CD14-positive monocyte (primary cell): ENCODE measurements at regions not wholly inside any gene's neighbourhood (a gene's known extent, or its start where the extent isn't known, plus 50 kb on each side); places are given as distances from the start of the nearest gene placed in this dataset.

Experiments
- DNase-seq, 3 donors: peaks; one replicate each; pipeline ENCODE4 v3.0.0-alpha.2; 2011 to 2022
- H2AFZ ChIP-seq: 2 replicates; pipeline ENCODE4 v1.6.0; 2012; ENCODE audit warnings: mild to moderate bottlenecking, low read depth, low read length, inconsistent platforms; ENCODE audit not compliant: insufficient read depth, poor library complexity, severe bottlenecking
- H3K27ac ChIP-seq, 2 donors: 1 replicate in 1 of 2; 2 replicates in 1 of 2; pipeline ENCODE4 v1.5.1; 2012 to 2013; ENCODE audit warnings: low read length in 2 of 2, control low read depth in 1 of 2, inconsistent platforms in 1 of 2, low read depth in 1 of 2, mild to moderate bottlenecking in 1 of 2
- H3K27me3 ChIP-seq, 2 donors: one replicate each; pipeline versions ENCODE4 v1.6.0 to v1.6.1; 2011 to 2013; ENCODE audit warnings: low read length in 2 of 2; ENCODE audit not compliant: control insufficient read depth in 2 of 2, insufficient read depth in 2 of 2
- H3K36me3 ChIP-seq, 2 donors: replicated peaks in 1 of 2; 1 replicate in 1 of 2; 2 replicates in 1 of 2; pipeline versions ENCODE4 v1.5.1 to v1.6.1; 2012 to 2013; ENCODE audit warnings: low read length in 2 of 2, control low read depth in 1 of 2, inconsistent platforms in 1 of 2, mild to moderate bottlenecking in 1 of 2; ENCODE audit not compliant: insufficient read depth in 2 of 2, control insufficient read depth in 1 of 2
- H3K4me1 ChIP-seq, 2 donors: 1 replicate in 1 of 2; 2 replicates in 1 of 2; pipeline versions ENCODE4 v1.5.1 to v1.6.1; 2012 to 2013; ENCODE audit warnings: low read length in 2 of 2, control low read depth in 1 of 2, inconsistent platforms in 1 of 2, mild to moderate bottlenecking in 1 of 2, moderate library complexity in 1 of 2; ENCODE audit not compliant: insufficient read depth in 2 of 2, control insufficient read depth in 1 of 2
- H3K4me2 ChIP-seq: replicated peaks from 2 replicates; pipeline ENCODE3; 2012; ENCODE audit warnings: low read length, moderate library complexity, mild to moderate bottlenecking; ENCODE audit not compliant: poor library complexity, severe bottlenecking; ENCODE audit errors: extremely low read depth
- H3K4me3 ChIP-seq, 3 experiments: fragments of 200-600 bp in 1 of 3; sonication (generic) in 1 of 3; replicated peaks in 1 of 3; 1 replicate in 2 of 3; 2 replicates in 1 of 3; pipeline ENCODE4 v1.5.1; 2011 to 2013; ENCODE audit warnings: low read length in 3 of 3, mild to moderate bottlenecking in 3 of 3, control low read depth in 2 of 3, low read depth in 2 of 3, inconsistent platforms in 1 of 3, moderate library complexity in 1 of 3
- H3K79me2 ChIP-seq: 2 replicates; pipeline ENCODE4 v1.6.0; 2012; ENCODE audit warnings: mild to moderate bottlenecking, control low read depth, inconsistent platforms, low read length, moderate library complexity; ENCODE audit not compliant: insufficient read depth
- H3K9ac ChIP-seq: 2 replicates; pipeline ENCODE4 v1.6.0; 2017; ENCODE audit warnings: low read length, mild to moderate bottlenecking; ENCODE audit not compliant: insufficient read depth, poor library complexity, severe bottlenecking
- H3K9me3 ChIP-seq, 2 donors: replicated peaks in 1 of 2; 1 replicate in 1 of 2; 2 replicates in 1 of 2; pipeline versions ENCODE4 v1.5.1 to v1.6.1; 2012 to 2013; ENCODE audit warnings: low read length in 2 of 2, control low read depth in 1 of 2; ENCODE audit not compliant: control insufficient read depth in 1 of 2, insufficient read depth in 1 of 2
- H4K20me1 ChIP-seq: 2 replicates; pipeline ENCODE4 v1.6.0; 2012; ENCODE audit warnings: mild to moderate bottlenecking, low read length, control low read depth, moderate library complexity; ENCODE audit not compliant: insufficient read depth
- H3K27ac Mint-ChIP-seq, 7 donors: one replicate each; pipeline ENCODE4 v1.8.0; 2020; ENCODE audit warnings: mild to moderate bottlenecking in 7 of 7, mixed read lengths in 7 of 7, moderate library complexity in 6 of 7, inconsistent platforms in 2 of 7
- H3K27me3 Mint-ChIP-seq, 3 donors: one replicate each; pipeline ENCODE4 v1.8.0; 2021 to 2022; ENCODE audit warnings: low read depth in 3 of 3, mild to moderate bottlenecking in 3 of 3, mixed read lengths in 3 of 3, moderate library complexity in 3 of 3, inconsistent platforms in 1 of 3
- H3K36me3 Mint-ChIP-seq, 2 donors: one replicate each; pipeline ENCODE4 v1.8.0; 2020; ENCODE audit warnings: mixed read lengths in 2 of 2, inconsistent platforms in 1 of 2, mild to moderate bottlenecking in 1 of 2
- H3K4me1 Mint-ChIP-seq: one replicate; pipeline ENCODE4 v1.8.0; 2020; ENCODE audit warnings: mild to moderate bottlenecking, mixed read lengths
- H3K4me3 Mint-ChIP-seq, 2 donors: one replicate each; pipeline ENCODE4 v1.8.0; 2020; ENCODE audit warnings: mild to moderate bottlenecking in 2 of 2, mixed read lengths in 2 of 2, moderate library complexity in 1 of 2
- H3K9me3 Mint-ChIP-seq, 7 donors: one replicate each; pipeline ENCODE4 v1.8.0; 2020 to 2022; ENCODE audit warnings: mixed read lengths in 7 of 7, mild to moderate bottlenecking in 6 of 7, moderate library complexity in 6 of 7, inconsistent platforms in 2 of 7
- CTCF ChIP-seq: fragments of 200-600 bp; IDR thresholded peaks from one replicate; pipeline ENCODE4 v1.8.0; 2022; ENCODE audit warnings: antibody characterized with exemption, mild to moderate bottlenecking
- WGBS: methylation state at CpG from one replicate; pipeline ENCODE4 v1.1.5; 2013; ENCODE audit warnings: missing lambda C conversion rate; ENCODE audit not compliant: insufficient coverage; 5-methylcytosine and 5-hydroxymethylcytosine counted together
- intact Hi-C, 2 donors: fragments of 100-400 bp; cut with micrococcal nuclease; formaldehyde crosslinking; loops; one replicate each; pipeline versions ENCODE4 v1.15.0 to v1.15.1; 2023

- Histone ChIP-seq H3K4me2 (no peak overlapping the region), H2AFZ (no peak overlapping the region), H3K4me3 (no peak overlapping the region), H3K27me3 (no peaks in the 10 kb centered on the region), H4K20me1 (no peaks in the 10 kb centered on the region), H3K36me3 (no peaks in the 10 kb centered on the region), H3K27ac (no peak overlapping the region), H3K9me3 (peaks cover 0 to 10% of the 10 kb centered on the region in 2 donors), H3K79me2 (no peaks in the 10 kb centered on the region), H3K9ac (no peak overlapping the region), H3K4me1 (no peaks in the 10 kb centered on the region)
- Mint-ChIP-seq H3K27ac (no peak overlapping the region), H3K4me1 (no peaks in the 10 kb centered on the region), H3K36me3 (no peaks in the 10 kb centered on the region), H3K27me3 (peaks cover 0 to 2% (median 0%) of the 10 kb centered on the region in 3 donors), H3K4me3 (no peak overlapping the region), H3K9me3 (peaks cover 2 to 9% (median 6%) of the 10 kb centered on the region in 7 donors)
- no CpG with 5 or more reads among the region's 3 CpGs for WGBS
- intact Hi-C loops = no loop called here
- no peak for TF ChIP-seq CTCF
- no peak for DNase-seq
Observed at GRCh38 chr1:70616946-70617345, 205.9 kb downstream of the CTH start.

- 85% methylated on average over 2 of the region's 2 CpGs for WGBS
- no peak for DNase-seq
- TF ChIP-seq CTCF = no peak
- H3K4me2 ChIP-seq = no peak overlapping the region
- no peak overlapping the region for H3K27ac ChIP-seq
- H4K20me1 ChIP-seq = no peaks in the 10 kb centered on the region
- H3K27me3 Mint-ChIP-seq = no peaks in the 10 kb centered on the region
- no peak overlapping the region for H3K4me3 ChIP-seq
- no peaks in the 10 kb centered on the region for H3K36me3 ChIP-seq
- H3K79me2 ChIP-seq = no peaks in the 10 kb centered on the region
- peaks cover 0 to 10% of the 10 kb centered on the region in 2 donors for H3K9me3 ChIP-seq
- no peak overlapping the region for H3K4me3 Mint-ChIP-seq
- H3K9ac ChIP-seq = no peak overlapping the region
- no peaks in the 10 kb centered on the region for H3K27me3 ChIP-seq
- no peak overlapping the region for H2AFZ ChIP-seq
- no peaks in the 10 kb centered on the region for H3K4me1 ChIP-seq
- H3K36me3 Mint-ChIP-seq = no peaks in the 10 kb centered on the region
- H3K27ac Mint-ChIP-seq = no peak overlapping the region
- intact Hi-C loops = no loop called here
- H3K9me3 Mint-ChIP-seq = peaks cover 2 to 9% (median 7%) of the 10 kb centered on the region in 7 donors
- no peaks in the 10 kb centered on the region for H3K4me1 Mint-ChIP-seq
Observed at GRCh38 chr1:70617728-70618127, 206.7 kb downstream of the CTH start.
